CD14-positive monocyte (primary cell): ENCODE measurements at regions not wholly inside any gene's neighbourhood (a gene's known extent, or its start where the extent isn't known, plus 50 kb on each side); places are given as distances from the start of the nearest gene placed in this dataset.

ENCODE experiments used
- DNase-seq, 3 donors: peaks; one replicate each; pipeline ENCODE4 v3.0.0-alpha.2; 2011 to 2022
- H2AFZ ChIP-seq: 2 replicates; pipeline ENCODE4 v1.6.0; 2012; ENCODE audit warnings: mild to moderate bottlenecking, low read depth, low read length, inconsistent platforms; ENCODE audit not compliant: insufficient read depth, poor library complexity, severe bottlenecking
- H3K27ac ChIP-seq, 2 donors: 1 replicate in 1 of 2; 2 replicates in 1 of 2; pipeline ENCODE4 v1.5.1; 2012 to 2013; ENCODE audit warnings: low read length in 2 of 2, control low read depth in 1 of 2, inconsistent platforms in 1 of 2, low read depth in 1 of 2, mild to moderate bottlenecking in 1 of 2
- H3K27me3 ChIP-seq, 2 donors: one replicate each; pipeline versions ENCODE4 v1.6.0 to v1.6.1; 2011 to 2013; ENCODE audit warnings: low read length in 2 of 2; ENCODE audit not compliant: control insufficient read depth in 2 of 2, insufficient read depth in 2 of 2
- H3K36me3 ChIP-seq, 2 donors: replicated peaks in 1 of 2; 1 replicate in 1 of 2; 2 replicates in 1 of 2; pipeline versions ENCODE4 v1.5.1 to v1.6.1; 2012 to 2013; ENCODE audit warnings: low read length in 2 of 2, control low read depth in 1 of 2, inconsistent platforms in 1 of 2, mild to moderate bottlenecking in 1 of 2; ENCODE audit not compliant: insufficient read depth in 2 of 2, control insufficient read depth in 1 of 2
- H3K4me1 ChIP-seq, 2 donors: 1 replicate in 1 of 2; 2 replicates in 1 of 2; pipeline versions ENCODE4 v1.5.1 to v1.6.1; 2012 to 2013; ENCODE audit warnings: low read length in 2 of 2, control low read depth in 1 of 2, inconsistent platforms in 1 of 2, mild to moderate bottlenecking in 1 of 2, moderate library complexity in 1 of 2; ENCODE audit not compliant: insufficient read depth in 2 of 2, control insufficient read depth in 1 of 2
- H3K4me2 ChIP-seq: replicated peaks from 2 replicates; pipeline ENCODE3; 2012; ENCODE audit warnings: low read length, moderate library complexity, mild to moderate bottlenecking; ENCODE audit not compliant: poor library complexity, severe bottlenecking; ENCODE audit errors: extremely low read depth
- H3K4me3 ChIP-seq, 3 experiments: fragments of 200-600 bp in 1 of 3; sonication (generic) in 1 of 3; replicated peaks in 1 of 3; 1 replicate in 2 of 3; 2 replicates in 1 of 3; pipeline ENCODE4 v1.5.1; 2011 to 2013; ENCODE audit warnings: low read length in 3 of 3, mild to moderate bottlenecking in 3 of 3, control low read depth in 2 of 3, low read depth in 2 of 3, inconsistent platforms in 1 of 3, moderate library complexity in 1 of 3
- H3K79me2 ChIP-seq: 2 replicates; pipeline ENCODE4 v1.6.0; 2012; ENCODE audit warnings: mild to moderate bottlenecking, control low read depth, inconsistent platforms, low read length, moderate library complexity; ENCODE audit not compliant: insufficient read depth
- H3K9ac ChIP-seq: 2 replicates; pipeline ENCODE4 v1.6.0; 2017; ENCODE audit warnings: low read length, mild to moderate bottlenecking; ENCODE audit not compliant: insufficient read depth, poor library complexity, severe bottlenecking
- H3K9me3 ChIP-seq, 2 donors: replicated peaks in 1 of 2; 1 replicate in 1 of 2; 2 replicates in 1 of 2; pipeline versions ENCODE4 v1.5.1 to v1.6.1; 2012 to 2013; ENCODE audit warnings: low read length in 2 of 2, control low read depth in 1 of 2; ENCODE audit not compliant: control insufficient read depth in 1 of 2, insufficient read depth in 1 of 2
- H4K20me1 ChIP-seq: 2 replicates; pipeline ENCODE4 v1.6.0; 2012; ENCODE audit warnings: mild to moderate bottlenecking, low read length, control low read depth, moderate library complexity; ENCODE audit not compliant: insufficient read depth
- H3K27ac Mint-ChIP-seq, 7 donors: one replicate each; pipeline ENCODE4 v1.8.0; 2020; ENCODE audit warnings: mild to moderate bottlenecking in 7 of 7, mixed read lengths in 7 of 7, moderate library complexity in 6 of 7, inconsistent platforms in 2 of 7
- H3K27me3 Mint-ChIP-seq, 3 donors: one replicate each; pipeline ENCODE4 v1.8.0; 2021 to 2022; ENCODE audit warnings: low read depth in 3 of 3, mild to moderate bottlenecking in 3 of 3, mixed read lengths in 3 of 3, moderate library complexity in 3 of 3, inconsistent platforms in 1 of 3
- H3K36me3 Mint-ChIP-seq, 2 donors: one replicate each; pipeline ENCODE4 v1.8.0; 2020; ENCODE audit warnings: mixed read lengths in 2 of 2, inconsistent platforms in 1 of 2, mild to moderate bottlenecking in 1 of 2
- H3K4me1 Mint-ChIP-seq: one replicate; pipeline ENCODE4 v1.8.0; 2020; ENCODE audit warnings: mild to moderate bottlenecking, mixed read lengths
- H3K4me3 Mint-ChIP-seq, 2 donors: one replicate each; pipeline ENCODE4 v1.8.0; 2020; ENCODE audit warnings: mild to moderate bottlenecking in 2 of 2, mixed read lengths in 2 of 2, moderate library complexity in 1 of 2
- H3K9me3 Mint-ChIP-seq, 7 donors: one replicate each; pipeline ENCODE4 v1.8.0; 2020 to 2022; ENCODE audit warnings: mixed read lengths in 7 of 7, mild to moderate bottlenecking in 6 of 7, moderate library complexity in 6 of 7, inconsistent platforms in 2 of 7
- CTCF ChIP-seq: fragments of 200-600 bp; IDR thresholded peaks from one replicate; pipeline ENCODE4 v1.8.0; 2022; ENCODE audit warnings: antibody characterized with exemption, mild to moderate bottlenecking
- WGBS: methylation state at CpG from one replicate; pipeline ENCODE4 v1.1.5; 2013; ENCODE audit warnings: missing lambda C conversion rate; ENCODE audit not compliant: insufficient coverage; 5-methylcytosine and 5-hydroxymethylcytosine counted together
- intact Hi-C, 2 donors: fragments of 100-400 bp; cut with micrococcal nuclease; formaldehyde crosslinking; loops; one replicate each; pipeline versions ENCODE4 v1.15.0 to v1.15.1; 2023

- H3K27ac Mint-ChIP-seq = no peak overlapping the region
- DNase-seq = no peak
- no peak for TF ChIP-seq CTCF
- Histone ChIP-seq H3K36me3 (no peaks in the 10 kb centered on the region), H3K27ac (no peak overlapping the region), H2AFZ (no peak overlapping the region), H3K27me3 (no peaks in the 10 kb centered on the region), H3K4me1 (no peaks in the 10 kb centered on the region), H3K79me2 (no peaks in the 10 kb centered on the region), H3K9ac (no peak overlapping the region), H3K4me3 (no peak overlapping the region), H3K4me2 (no peak overlapping the region), H3K9me3 (no peaks in the 10 kb centered on the region), H4K20me1 (no peaks in the 10 kb centered on the region)
- H3K27me3 Mint-ChIP-seq = no peaks in the 10 kb centered on the region
- no peak overlapping the region for H3K4me3 Mint-ChIP-seq
- H3K4me1 Mint-ChIP-seq = no peaks in the 10 kb centered on the region
- no peaks in the 10 kb centered on the region for H3K36me3 Mint-ChIP-seq
- intact Hi-C loops = no loop called here
- WGBS = 19% methylated on average over 2 of the region's 2 CpGs
- H3K9me3 Mint-ChIP-seq = peaks cover 0 to 3% (median 0%) of the 10 kb centered on the region in 7 donors
Observed at GRCh38 chr2:220499225-220499624, 871.8 kb downstream of the SLC4A3 start.

GRCh38 chr2:220502539-220502938 is 875.1 kb downstream of the SLC4A3 start:
- Mint-ChIP-seq H3K36me3 (no peaks in the 10 kb centered on the region), H3K4me1 (no peaks in the 10 kb centered on the region), H3K27me3 (peaks cover 0 to under 1% (median 0%) of the 10 kb centered on the region in 3 donors), H3K27ac (no peak overlapping the region), H3K4me3 (no peak overlapping the region), H3K9me3 (peaks cover 0 to 9% (median 0%) of the 10 kb centered on the region in 7 donors)
- WGBS = no CpG with 5 or more reads among the region's 3 CpGs
- H3K4me3 ChIP-seq = no peak overlapping the region
- H3K4me1 ChIP-seq = no peaks in the 10 kb centered on the region
- intact Hi-C loops = no loop called here
- no peak overlapping the region for H3K4me2 ChIP-seq
- no peak overlapping the region for H3K9ac ChIP-seq
- H3K27me3 ChIP-seq = no peaks in the 10 kb centered on the region
- H4K20me1 ChIP-seq = no peaks in the 10 kb centered on the region
- H3K27ac ChIP-seq = no peak overlapping the region
- no peak for TF ChIP-seq CTCF
- no peaks in the 10 kb centered on the region for H3K79me2 ChIP-seq
- H2AFZ ChIP-seq = no peak overlapping the region
- no peak for DNase-seq
- no peaks in the 10 kb centered on the region for H3K9me3 ChIP-seq
- H3K36me3 ChIP-seq = no peaks in the 10 kb centered on the region
